SK-N-SH (cell line): ENCODE measurements at regions not wholly inside any gene's neighbourhood (a gene's known extent, or its start where the extent isn't known, plus 50 kb on each side); places are given as distances from the start of the nearest gene placed in this dataset.

ENCODE experiments used
- CTCF ChIA-PET: fragments of 300-600, 350-600 bp; formaldehyde crosslinking; extraction: SDS; loops from one replicate; lab custom pipeline; 2021; lab: Yijun Ruan, JAX
- POLR2A ChIA-PET: fragments of 350-600 bp; sonication (Branson Sonifier 250); formaldehyde crosslinking; extraction: SDS; loops from one replicate; lab custom pipeline; 2020; ENCODE audit warnings: antibody characterized with exemption, inconsistent platforms; lab: Yijun Ruan, JAX
- DNase-seq: peaks from one replicate; pipeline ENCODE4 v3.0.0; 2012
- H2AFZ ChIP-seq: fragments of 200-600 bp; sonication (generic); 2 replicates; pipeline ENCODE4 v1.8.1; 2016; ENCODE audit warnings: antibody characterized with exemption, mild to moderate bottlenecking, low read depth
- H3F3A ChIP-seq: fragments of 200-600 bp; sonication (generic); replicated peaks from 2 replicates; pipeline ENCODE3; 2016; ENCODE audit warnings: antibody characterized with exemption, mild to moderate bottlenecking; ENCODE audit not compliant: insufficient read depth
- H3K27ac ChIP-seq, 2 experiments: fragments of 200-500 bp in 1 of 2; fragments of 200-600 bp in 1 of 2; sonication (Bioruptor generic) in 1 of 2; sonication (generic), shearing (Covaris generic) in 1 of 2; 2 replicates each; pipeline versions ENCODE4 v1.5.1 to v1.6.1; 2014 to 2016; ENCODE audit warnings: low read depth in 2 of 2, inconsistent platforms in 1 of 2, low read length in 1 of 2, mild to moderate bottlenecking in 1 of 2, mixed read lengths in 1 of 2
- H3K27me3 ChIP-seq: fragments of 200-600 bp; sonication (generic), shearing (Covaris generic); 2 replicates; pipeline ENCODE4 v1.6.1; 2016; ENCODE audit warnings: mixed run types; ENCODE audit not compliant: insufficient read depth
- H3K36me3 ChIP-seq, 2 experiments: fragments of 200-500 bp in 1 of 2; fragments of 200-600 bp in 1 of 2; sonication (Bioruptor generic) in 1 of 2; sonication (generic) in 1 of 2; replicated peaks in 1 of 2; 2 replicates each; pipeline versions ENCODE3 to v1.5.1; 2014 to 2016; ENCODE audit warnings: low read length in 1 of 2, mild to moderate bottlenecking in 1 of 2; ENCODE audit not compliant: insufficient read depth in 2 of 2, control insufficient read depth in 1 of 2
- H3K4me1 ChIP-seq, 2 experiments: fragments of 200-500 bp in 1 of 2; fragments of 200-600 bp in 1 of 2; sonication (Bioruptor generic) in 1 of 2; sonication (generic), shearing (Covaris generic) in 1 of 2; 2 replicates each; pipeline versions ENCODE4 v1.5.1 to v1.6.1; 2014 to 2016; ENCODE audit warnings: low read depth in 1 of 2, low read length in 1 of 2, mixed run types in 1 of 2; ENCODE audit not compliant: insufficient read depth in 2 of 2, control insufficient read depth in 1 of 2
- H3K4me2 ChIP-seq: fragments of 200-600 bp; sonication (generic), shearing (Covaris generic); 2 replicates; pipeline ENCODE4 v1.6.1; 2017; ENCODE audit warnings: mixed run types
- H3K4me3 ChIP-seq, 2 experiments: fragments of 200-500 bp in 1 of 2; fragments of 200-600 bp in 1 of 2; sonication (Bioruptor generic) in 1 of 2; sonication (generic), shearing (Covaris generic) in 1 of 2; 2 replicates each; pipeline versions ENCODE4 v1.5.1 to v1.8.1; 2014 to 2016; ENCODE audit warnings: low read depth in 2 of 2, inconsistent platforms in 1 of 2, low read length in 1 of 2, mild to moderate bottlenecking in 1 of 2, mixed read lengths in 1 of 2, moderate library complexity in 1 of 2
- H3K79me2 ChIP-seq: fragments of 200-600 bp; sonication (generic); 2 replicates; pipeline ENCODE4 v1.8.1; 2017; ENCODE audit warnings: mild to moderate bottlenecking; ENCODE audit not compliant: insufficient read depth
- H3K9ac ChIP-seq: fragments of 200-600 bp; sonication (generic); 2 replicates; pipeline ENCODE4 v1.6.1; 2017; ENCODE audit warnings: mixed run types
- H3K9me2 ChIP-seq: fragments of 200-600 bp; sonication (generic); 2 replicates; pipeline ENCODE4 v1.6.1; 2017; ENCODE audit warnings: mixed run types
- H3K9me3 ChIP-seq: fragments of 200-600 bp; sonication (generic); 2 replicates; pipeline ENCODE4 v1.6.1; 2017; ENCODE audit warnings: mixed run types, mild to moderate bottlenecking, moderate library complexity
- H4K20me1 ChIP-seq: fragments of 200-600 bp; sonication (generic); 2 replicates; pipeline ENCODE4 v1.6.1; 2017; ENCODE audit warnings: mild to moderate bottlenecking, mixed run types; ENCODE audit not compliant: insufficient read depth
- FOXM1 ChIP-seq: IDR thresholded peaks from 2 replicates; pipeline ENCODE4 v1.4.0; 2012; ENCODE audit warnings: low read depth, mild to moderate bottlenecking
- GABPA ChIP-seq: IDR thresholded peaks from 2 replicates; pipeline ENCODE4 v1.4.0; 2012; ENCODE audit warnings: low read depth, mild to moderate bottlenecking
- IRF3 ChIP-seq: fragments of 150-350 bp; IDR thresholded peaks from 2 replicates; pipeline ENCODE4 v1.6.1; 2016; ENCODE audit warnings: mild to moderate bottlenecking, low read depth, low read length
- NRF1 ChIP-seq: IDR thresholded peaks from 2 replicates; pipeline ENCODE4 v1.6.1; 2012; ENCODE audit warnings: low read depth, mild to moderate bottlenecking, low read length
- PBX3 ChIP-seq: IDR thresholded peaks from 2 replicates; pipeline ENCODE4; 2012
- RFX5 ChIP-seq: IDR thresholded peaks from 2 replicates; pipeline ENCODE4 v1.6.1; 2012; ENCODE audit warnings: mild to moderate bottlenecking, improper control_type of control experiment, low read length
- RXRA ChIP-seq: IDR thresholded peaks from 2 replicates; pipeline ENCODE4 v1.4.0; 2012; ENCODE audit warnings: low read depth, mild to moderate bottlenecking, borderline replicate concordance
- SIN3A ChIP-seq: IDR thresholded peaks from 2 replicates; pipeline ENCODE4 v1.6.1; 2012; ENCODE audit warnings: low read depth, mild to moderate bottlenecking, low read length, moderate library complexity, borderline replicate concordance
- SMC3 ChIP-seq: IDR thresholded peaks from 2 replicates; pipeline ENCODE4 v1.6.1; 2012; ENCODE audit warnings: low read depth, low read length, improper control_type of control experiment
- USF2 ChIP-seq: fragments of 150-350 bp; IDR thresholded peaks from 2 replicates; pipeline ENCODE4 v1.6.1; 2017; ENCODE audit warnings: antibody characterized with exemption, low read length, low read depth, borderline replicate concordance
- WGBS: methylation state at CpG from one replicate; pipeline ENCODE4 v1.1.6; 2017; ENCODE audit warnings: low lambda C conversion rate; 5-methylcytosine and 5-hydroxymethylcytosine counted together
- TF ChIP-seq, protein P1 (sequence below): IDR thresholded peaks from 2 replicates; pipeline ENCODE4 v1.6.1; 2012; ENCODE audit warnings: mild to moderate bottlenecking, low read depth, low read length, moderate library complexity

- POLR2A ChIA-PET, result no interaction called here
- H3K9ac ChIP-seq, result no peak overlapping the region
- TF ChIP-seq GABPA, result no peak
- TF ChIP-seq USF2, result no peak
- no peak for TF ChIP-seq RXRA
- TF ChIP-seq SMC3, result no peak
- no peak for TF ChIP-seq NRF1
- no peak for TF ChIP-seq IRF3
- no peak for TF ChIP-seq RFX5
- TF ChIP-seq, protein P1, sequence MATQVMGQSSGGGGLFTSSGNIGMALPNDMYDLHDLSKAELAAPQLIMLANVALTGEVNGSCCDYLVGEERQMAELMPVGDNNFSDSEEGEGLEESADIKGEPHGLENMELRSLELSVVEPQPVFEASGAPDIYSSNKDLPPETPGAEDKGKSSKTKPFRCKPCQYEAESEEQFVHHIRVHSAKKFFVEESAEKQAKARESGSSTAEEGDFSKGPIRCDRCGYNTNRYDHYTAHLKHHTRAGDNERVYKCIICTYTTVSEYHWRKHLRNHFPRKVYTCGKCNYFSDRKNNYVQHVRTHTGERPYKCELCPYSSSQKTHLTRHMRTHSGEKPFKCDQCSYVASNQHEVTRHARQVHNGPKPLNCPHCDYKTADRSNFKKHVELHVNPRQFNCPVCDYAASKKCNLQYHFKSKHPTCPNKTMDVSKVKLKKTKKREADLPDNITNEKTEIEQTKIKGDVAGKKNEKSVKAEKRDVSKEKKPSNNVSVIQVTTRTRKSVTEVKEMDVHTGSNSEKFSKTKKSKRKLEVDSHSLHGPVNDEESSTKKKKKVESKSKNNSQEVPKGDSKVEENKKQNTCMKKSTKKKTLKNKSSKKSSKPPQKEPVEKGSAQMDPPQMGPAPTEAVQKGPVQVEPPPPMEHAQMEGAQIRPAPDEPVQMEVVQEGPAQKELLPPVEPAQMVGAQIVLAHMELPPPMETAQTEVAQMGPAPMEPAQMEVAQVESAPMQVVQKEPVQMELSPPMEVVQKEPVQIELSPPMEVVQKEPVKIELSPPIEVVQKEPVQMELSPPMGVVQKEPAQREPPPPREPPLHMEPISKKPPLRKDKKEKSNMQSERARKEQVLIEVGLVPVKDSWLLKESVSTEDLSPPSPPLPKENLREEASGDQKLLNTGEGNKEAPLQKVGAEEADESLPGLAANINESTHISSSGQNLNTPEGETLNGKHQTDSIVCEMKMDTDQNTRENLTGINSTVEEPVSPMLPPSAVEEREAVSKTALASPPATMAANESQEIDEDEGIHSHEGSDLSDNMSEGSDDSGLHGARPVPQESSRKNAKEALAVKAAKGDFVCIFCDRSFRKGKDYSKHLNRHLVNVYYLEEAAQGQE, result no peak
- no peaks in the 10 kb centered on the region for H3F3A ChIP-seq
- H3K36me3 ChIP-seq, result no peaks in the 10 kb centered on the region
- H3K9me3 ChIP-seq, result no peaks in the 10 kb centered on the region
- no peak overlapping the region for H3K4me2 ChIP-seq
- H3K4me1 ChIP-seq, result no peaks in the 10 kb centered on the region
- H3K27me3 ChIP-seq, result no peaks in the 10 kb centered on the region
- no peaks in the 10 kb centered on the region for H3K79me2 ChIP-seq
- H3K9me2 ChIP-seq, result no peaks in the 10 kb centered on the region
- H4K20me1 ChIP-seq, result no peaks in the 10 kb centered on the region
- CTCF ChIA-PET, result interaction anchor here (1.1 to 1.7 kb wide), 3 partner anchors 11 to 231 kb away, joined by 3 to 4 read pairs (median 4); no protein-coding TSS in a partner anchor
- H3K27ac ChIP-seq, result no peak overlapping the region
- WGBS, result 86% methylated on average over 5 of the region's 5 CpGs
- H2AFZ ChIP-seq, result no peak overlapping the region
- H3K4me3 ChIP-seq, result no peak overlapping the region
- no peak for DNase-seq
These were observed 203.8 kb upstream of the SIX2 start for GRCh38 chr2:45212953-45213635.

DNA sequence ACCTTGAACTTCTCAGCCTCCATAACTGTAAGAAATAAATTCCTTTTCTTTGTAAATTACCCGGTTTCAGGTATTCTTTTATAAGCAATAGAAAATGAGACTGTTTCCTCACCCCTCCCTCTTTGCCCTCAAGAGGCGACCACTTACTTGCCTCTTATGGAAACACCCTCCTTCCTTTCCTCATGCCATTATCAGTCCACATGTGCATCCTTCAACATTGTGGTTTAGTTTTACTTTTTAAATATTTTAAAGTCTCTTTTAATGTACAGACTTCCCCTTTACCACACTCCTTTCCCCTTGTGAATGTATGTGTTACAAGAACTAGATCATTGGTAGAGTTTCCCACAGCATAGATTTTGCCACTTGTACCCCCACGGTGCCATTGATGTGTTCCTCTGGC lies 202.4 kb upstream of the SIX2 start:
- 66% methylated on average over 3 of the region's 3 CpGs for WGBS
- Histone ChIP-seq H3K79me2 (no peaks in the 10 kb centered on the region), H3K27ac (no peak overlapping the region), H3K36me3 (no peaks in the 10 kb centered on the region), H3K4me2 (no peak overlapping the region), H3K9me3 (no peaks in the 10 kb centered on the region), H4K20me1 (no peaks in the 10 kb centered on the region), H3K9ac (no peak overlapping the region), H3K27me3 (no peaks in the 10 kb centered on the region), H2AFZ (no peak overlapping the region), H3K4me1 (no peaks in the 10 kb centered on the region), H3K9me2 (no peaks in the 10 kb centered on the region), H3F3A (no peaks in the 10 kb centered on the region), H3K4me3 (no peak overlapping the region)
- TF ChIP-seq PBX3 (no peak), FOXM1 (no peak), SIN3A (no peak)
- DNase-seq, result no peak
- ChIA-PET CTCF (interaction anchor here (1.7 kb wide), 1 partner anchor 18 kb away, joined by 4 read pairs; no protein-coding TSS in a partner anchor), POLR2A (no interaction called here)
